GM12878 (cell line): ENCODE measurements at regions not wholly inside any gene's neighbourhood (a gene's known extent, or its start where the extent isn't known, plus 50 kb on each side); places are given as distances from the start of the nearest gene placed in this dataset.

Experiments
- CEBPB ChIP-seq, 2 experiments: fragments of 150-350 bp in 1 of 2; IDR thresholded peaks; 2 replicates each; pipeline ENCODE4 v1.6.1; 2012 to 2014; ENCODE audit warnings: low read depth in 2 of 2, low read length in 2 of 2, borderline replicate concordance in 1 of 2, inconsistent platforms in 1 of 2
- CTCF ChIP-seq, 3 experiments: IDR thresholded peaks in 2 of 3; conservative IDR thresholded peaks in 1 of 3; 2 replicates each; pipeline ENCODE4 v1.5.1; 2011; ENCODE audit warnings: low read depth in 3 of 3, low read length in 3 of 3, mild to moderate bottlenecking in 3 of 3, control low read depth in 2 of 3, moderate library complexity in 2 of 3, inconsistent platforms in 1 of 3, mixed read lengths in 1 of 3; ENCODE audit not compliant: control insufficient read depth in 2 of 3, insufficient read depth in 1 of 3; ENCODE audit errors: extremely low read depth in 1 of 3
- ELK1 ChIP-seq: IDR thresholded peaks from 2 replicates; pipeline ENCODE4 v1.6.1; 2012; ENCODE audit warnings: low read depth, low read length, improper control_type of control experiment
- ESRRA ChIP-seq: IDR thresholded peaks from 2 replicates; pipeline ENCODE4 v1.6.1; 2012; ENCODE audit warnings: mild to moderate bottlenecking, low read length, improper control_type of control experiment
- EZH2 ChIP-seq: IDR thresholded peaks from 2 replicates; pipeline ENCODE4 v1.6.1; 2012; ENCODE audit warnings: low read depth, mild to moderate bottlenecking, control low read depth, inconsistent platforms, low read length, borderline replicate concordance; ENCODE audit not compliant: control insufficient read depth
- HDAC2 ChIP-seq: fragments of 200-600 bp; sonication (generic); IDR thresholded peaks from 2 replicates; pipeline ENCODE4 v1.6.1; 2017
- MAX ChIP-seq: IDR thresholded peaks from 2 replicates; pipeline ENCODE4 v1.6.1; 2012; ENCODE audit warnings: low read depth, low read length, improper control_type of control experiment
- MTA3 ChIP-seq: IDR thresholded peaks from 2 replicates; pipeline ENCODE4 v1.6.1; 2012; ENCODE audit warnings: low read length, inconsistent platforms, borderline replicate concordance
- NFIC ChIP-seq: IDR thresholded peaks from 2 replicates; pipeline ENCODE4 v1.6.1; 2012; ENCODE audit warnings: low read depth, mild to moderate bottlenecking, inconsistent platforms, low read length, moderate library complexity
- PKNOX1 ChIP-seq: fragments of 450-650 bp; IDR thresholded peaks from 2 replicates; pipeline ENCODE4 v1.6.1; 2016; ENCODE audit warnings: mild to moderate bottlenecking
- POLR2AphosphoS5 ChIP-seq: IDR thresholded peaks from 2 replicates; pipeline ENCODE4 v1.6.1; 2011; ENCODE audit warnings: mild to moderate bottlenecking, low read length, inconsistent platforms
- RCOR1 ChIP-seq: conservative IDR thresholded peaks from 2 replicates; pipeline ENCODE4 v1.6.1; 2012; ENCODE audit warnings: low read depth, low read length, improper control_type of control experiment
- TAF1 ChIP-seq: IDR thresholded peaks from 2 replicates; pipeline ENCODE4 v1.6.1; 2011; ENCODE audit warnings: mild to moderate bottlenecking, low read depth, low read length, borderline replicate concordance
- ZNF384 ChIP-seq: IDR thresholded peaks from 2 replicates; pipeline ENCODE4 v1.6.1; 2012; ENCODE audit warnings: low read depth, mild to moderate bottlenecking, low read length, improper control_type of control experiment, borderline replicate concordance

GRCh38 chr13:87827479-87827878, 156.3 kb downstream of the SLITRK5 start:
- no peak for TF ChIP-seq RCOR1
- TF ChIP-seq ESRRA, result no peak
- TF ChIP-seq CTCF (IDR thresholded peaks at IDR 0.05 in 2 of 3, conservative IDR thresholded peaks at IDR 0.05 in 1 of 3; ENCODE audit: control insufficient read depth in 2 of 3, extremely low read depth in 1 of 3, insufficient read depth in 1 of 3, low read depth in 3 of 3, low read length in 3 of 3), result no peak
- no peak for TF ChIP-seq EZH2
- TF ChIP-seq ELK1, result no peak
- TF ChIP-seq NFIC, result no peak
- no peak for TF ChIP-seq TAF1
- no peak for TF ChIP-seq MTA3
- TF ChIP-seq ZNF384, result no peak
- no peak for TF ChIP-seq POLR2AphosphoS5
- no peak for TF ChIP-seq PKNOX1
- TF ChIP-seq HDAC2, result no peak
- TF ChIP-seq MAX, result no peak
- no peak for TF ChIP-seq CEBPB (IDR thresholded peaks at IDR 0.05; ENCODE audit: borderline replicate concordance in 1 of 2, low read depth in 2 of 2, low read length in 2 of 2)
